Spleen (tissue), 11 donors: ENCODE measurements at regions not wholly inside any gene's neighbourhood (a gene's known extent, or its start where the extent isn't known, plus 50 kb on each side); places are given as distances from the start of the nearest gene placed in this dataset.

ENCODE experiments used
- DNase-seq: peaks from one replicate; pipeline ENCODE4 v3.0.0-alpha.2; 2020
- H3K27ac ChIP-seq, 8 donors: fragments of 200-600 bp; sonication (generic) in 7 of 8; 1 replicate in 4 of 8; 2 replicates in 4 of 8; pipeline versions ENCODE4 v1.5.0 to v1.8.0; 2016 to 2021; ENCODE audit warnings: inconsistent platforms in 4 of 8, mild to moderate bottlenecking in 4 of 8, moderate library complexity in 1 of 8
- H3K27me3 ChIP-seq, 7 donors: fragments of 200-600 bp; sonication (generic) in 6 of 7; replicated peaks in 1 of 7; 1 replicate in 4 of 7; 2 replicates in 3 of 7; pipeline versions ENCODE4 v1.5.0 to v1.8.0; 2016 to 2021; ENCODE audit warnings: inconsistent platforms in 3 of 7, mild to moderate bottlenecking in 1 of 7
- H3K36me3 ChIP-seq, 6 donors: fragments of 200-600 bp; sonication (generic) in 5 of 6; 1 replicate in 4 of 6; 2 replicates in 2 of 6; pipeline versions ENCODE4 v1.5.0 to v1.8.0; 2016 to 2021; ENCODE audit warnings: inconsistent platforms in 2 of 6
- H3K4me1 ChIP-seq, 6 donors: fragments of 200-600 bp; sonication (generic) in 5 of 6; 1 replicate in 3 of 6; 2 replicates in 3 of 6; pipeline versions ENCODE4 v1.5.0 to v1.8.0; 2016 to 2021; ENCODE audit warnings: inconsistent platforms in 3 of 6
- H3K4me3 ChIP-seq, 8 donors: fragments of 200-600 bp; sonication (generic) in 7 of 8; 1 replicate in 4 of 8; 2 replicates in 4 of 8; pipeline versions ENCODE4 v1.5.0 to v1.8.0; 2016 to 2021; ENCODE audit warnings: inconsistent platforms in 4 of 8, mild to moderate bottlenecking in 4 of 8, moderate library complexity in 2 of 8
- H3K9me3 ChIP-seq, 8 donors: fragments of 200-600 bp; sonication (generic) in 7 of 8; 1 replicate in 4 of 8; 2 replicates in 4 of 8; pipeline versions ENCODE4 v1.5.0 to v1.8.0; 2016 to 2021; ENCODE audit warnings: inconsistent platforms in 4 of 8
- CTCF ChIP-seq, 11 experiments: fragments of 200-600 bp in 7 of 11; fragments of 450-650 bp in 4 of 11; sonication (generic) in 4 of 11; IDR thresholded peaks in 8 of 11; conservative IDR thresholded peaks in 3 of 11; 1 replicate in 7 of 11; 2 replicates in 4 of 11; pipeline versions ENCODE4 v1.4.0 to v1.8.0; 2016 to 2021; ENCODE audit warnings: antibody characterized with exemption in 11 of 11, inconsistent platforms in 4 of 11, mild to moderate bottlenecking in 1 of 11
- POLR2A ChIP-seq, 3 donors: fragments of 450-650 bp; IDR thresholded peaks; one replicate each; pipeline ENCODE4 v1.5.1; 2017; ENCODE audit warnings: antibody characterized with exemption in 3 of 3, mild to moderate bottlenecking in 1 of 3
- POLR2AphosphoS5 ChIP-seq, 3 donors: sonication (generic); formaldehyde crosslinking; IDR thresholded peaks; one replicate each; pipeline ENCODE4 v1.5.1; 2017; ENCODE audit warnings: antibody characterized with exemption in 3 of 3
- WGBS, 5 donors: extraction: QIAGEN DNeasy Blood & Tissue Kit in 3 of 5; methylation state at CpG; one replicate each; pipeline versions ENCODE4 v1.1.5 to v1.1.7; 2013 to 2018; 5-methylcytosine and 5-hydroxymethylcytosine counted together
- intact Hi-C: fragments of 100-400 bp; cut with DNase I; formaldehyde crosslinking; loops from one replicate; pipeline ENCODE4 v1.15.0; 2023; ENCODE audit warnings: low total_unique reads
- donor health status: healthy with polysubstance abuse.
- donor health status: DM: no; HTN: no; CAD: no; lungs with moderate emphysema.
- donor health status: DM: no; HTN: no; CAD: no.
- donor health status: Bipolar disorder and iron deficiency.
- donor health status: healthy.
- donor health status: DM: no; HTN: no; CAD: no.
- donor health status: DM: yes; HTN: yes; CAD: no.

GRCh38 chr14:65329481-65329880 lies 83.0 kb upstream of the FUT8 start:
- H3K36me3 ChIP-seq, result no peaks in the 10 kb centered on the region
- 97 to 100% (median 98%) methylated on average over 2 of the region's 2 CpGs for WGBS, 5 donors
- no peaks in the 10 kb centered on the region for H3K9me3 ChIP-seq
- no peak overlapping the region for H3K4me3 ChIP-seq
- no peaks in the 10 kb centered on the region for H3K27me3 ChIP-seq
- peaks cover 3 to 47% (median 27%) of the 10 kb centered on the region in 6 donors for H3K4me1 ChIP-seq
- no peak for DNase-seq
- intact Hi-C loops, result no loop called here
- peak overlapping the region in 4 of 8 donors; percentile 22 to 69 (median 50) for H3K27ac ChIP-seq
- no peak for TF ChIP-seq CTCF (IDR thresholded peaks at IDR 0.05 in 8 of 11, conservative IDR thresholded peaks at IDR 0.05 in 3 of 11)
- TF ChIP-seq POLR2AphosphoS5 (IDR thresholded peaks at IDR 0.05), result no peak
- TF ChIP-seq POLR2A (IDR thresholded peaks at IDR 0.05), result no peak

DNA sequence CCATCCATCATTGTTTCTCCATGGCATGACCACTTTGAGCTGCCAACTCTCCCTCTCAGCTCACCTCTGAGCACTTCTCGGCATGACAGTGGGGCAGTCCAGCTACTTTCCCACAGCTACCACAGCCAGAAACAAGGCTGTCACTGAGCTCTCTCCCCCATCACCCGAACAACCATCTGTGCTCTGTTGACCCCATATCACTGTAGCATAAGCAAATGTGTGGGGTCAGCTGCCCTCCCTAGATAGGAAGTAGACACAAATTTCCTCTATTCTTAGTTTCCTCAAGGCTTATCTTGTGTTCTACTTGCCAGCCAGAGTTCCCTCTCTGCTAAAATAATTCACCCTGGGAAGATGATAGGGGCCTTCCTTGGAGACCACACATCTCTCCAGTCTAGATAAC lies 82.6 kb upstream of the FUT8 start:
- no peak for TF ChIP-seq POLR2A (IDR thresholded peaks at IDR 0.05)
- 39 to 64% (median 45%) methylated on average over 2 of the region's 2 CpGs for WGBS, 5 donors

DNA sequence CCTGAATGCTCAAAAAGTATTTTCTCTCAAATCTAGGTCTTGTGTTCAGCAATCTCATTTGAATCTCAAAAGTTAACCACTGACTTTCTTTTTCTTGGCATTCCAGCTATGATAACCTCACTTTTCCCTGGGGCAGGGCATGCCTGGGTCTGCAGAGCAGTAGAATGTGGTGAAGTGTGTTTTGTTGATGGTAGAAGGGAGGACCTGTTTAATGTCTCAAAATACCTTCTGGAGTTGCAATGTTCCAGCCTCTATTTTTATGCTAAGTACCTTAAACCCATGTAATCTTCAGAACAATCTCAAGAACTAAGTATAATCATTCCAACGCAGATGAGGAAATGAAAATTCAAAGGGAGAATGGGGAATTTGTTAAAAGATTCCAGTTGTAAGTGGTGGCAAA lies 82.1 kb upstream of the FUT8 start:
- Histone ChIP-seq H3K27ac (peak overlapping the region in 5 of 8 donors; percentile 22 to 69 (median 44)), H3K27me3 (no peaks in the 10 kb centered on the region), H3K4me1 (peaks cover 3 to 55% (median 36%) of the 10 kb centered on the region in 6 donors), H3K9me3 (no peaks in the 10 kb centered on the region), H3K4me3 (no peak overlapping the region), H3K36me3 (no peaks in the 10 kb centered on the region)
- intact Hi-C loops, result no loop called here
- no peak for TF ChIP-seq POLR2AphosphoS5 (IDR thresholded peaks at IDR 0.05)
- TF ChIP-seq POLR2A (IDR thresholded peaks at IDR 0.05), result no peak
- no peak for TF ChIP-seq CTCF (IDR thresholded peaks at IDR 0.05 in 8 of 11, conservative IDR thresholded peaks at IDR 0.05 in 3 of 11)
- WGBS, 5 donors, result 61 to 71% (median 68%) methylated on average over 1 of the region's 1 CpG
- DNase-seq, result no peak

More for the DNA sequence above, 82.6 kb upstream of the FUT8 start:
- H3K36me3 ChIP-seq, result no peaks in the 10 kb centered on the region
- no peak for DNase-seq
- no peaks in the 10 kb centered on the region for H3K27me3 ChIP-seq
- peak overlapping the region in 5 of 8 donors; percentile 22 to 69 (median 44) for H3K27ac ChIP-seq
- H3K4me3 ChIP-seq, result no peak overlapping the region
- H3K4me1 ChIP-seq, result peaks cover 3 to 51% (median 31%) of the 10 kb centered on the region in 6 donors
- no peaks in the 10 kb centered on the region for H3K9me3 ChIP-seq
- intact Hi-C loops, result no loop called here

GRCh38 chr14:65331652-65332051 lies 80.9 kb upstream of the FUT8 start:
- intact Hi-C loops, result no loop called here
- no peak for DNase-seq
- H3K27me3 ChIP-seq, result no peaks in the 10 kb centered on the region
- 68 to 89% (median 78%) methylated on average over 3 of the region's 3 CpGs for WGBS, 5 donors
- no peaks in the 10 kb centered on the region for H3K36me3 ChIP-seq
- H3K9me3 ChIP-seq, result no peaks in the 10 kb centered on the region
- no peak overlapping the region for H3K4me3 ChIP-seq
- peak overlapping the region in 1 of 8 donors; percentile 3 for H3K27ac ChIP-seq
- H3K4me1 ChIP-seq, result peaks cover 3 to 62% (median 39%) of the 10 kb centered on the region in 6 donors
- no peak for TF ChIP-seq POLR2A (IDR thresholded peaks at IDR 0.05)
- TF ChIP-seq CTCF (IDR thresholded peaks at IDR 0.05 in 8 of 11, conservative IDR thresholded peaks at IDR 0.05 in 3 of 11), result no peak
- no peak for TF ChIP-seq POLR2AphosphoS5 (IDR thresholded peaks at IDR 0.05)
